ENCODE measurements at regions not wholly inside any gene's neighbourhood (a gene's known extent, or its start where the extent isn't known, plus 50 kb on each side); places are given as distances from the start of the nearest gene placed in this dataset.

DNA sequence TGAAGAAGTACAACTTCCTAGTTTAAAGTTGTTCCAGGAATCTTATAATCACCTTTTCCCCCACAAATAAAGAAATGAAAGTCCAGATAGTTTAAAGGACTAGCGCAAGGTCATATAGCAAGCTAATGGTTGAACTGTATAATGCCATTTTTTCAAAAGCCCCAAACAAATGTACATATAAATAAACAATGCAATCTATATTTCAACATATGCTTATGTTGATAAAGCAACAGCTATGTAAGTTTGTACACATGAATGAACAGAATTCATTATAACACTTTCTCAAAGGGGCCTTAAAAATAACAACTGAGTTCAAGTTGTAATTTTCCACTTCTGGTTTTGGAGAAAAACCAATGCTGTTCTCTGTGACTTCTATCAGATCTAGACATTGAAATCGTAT is 1628.6 kb downstream of the CDH8 start:
- TF ChIP-seq, protein P1, sequence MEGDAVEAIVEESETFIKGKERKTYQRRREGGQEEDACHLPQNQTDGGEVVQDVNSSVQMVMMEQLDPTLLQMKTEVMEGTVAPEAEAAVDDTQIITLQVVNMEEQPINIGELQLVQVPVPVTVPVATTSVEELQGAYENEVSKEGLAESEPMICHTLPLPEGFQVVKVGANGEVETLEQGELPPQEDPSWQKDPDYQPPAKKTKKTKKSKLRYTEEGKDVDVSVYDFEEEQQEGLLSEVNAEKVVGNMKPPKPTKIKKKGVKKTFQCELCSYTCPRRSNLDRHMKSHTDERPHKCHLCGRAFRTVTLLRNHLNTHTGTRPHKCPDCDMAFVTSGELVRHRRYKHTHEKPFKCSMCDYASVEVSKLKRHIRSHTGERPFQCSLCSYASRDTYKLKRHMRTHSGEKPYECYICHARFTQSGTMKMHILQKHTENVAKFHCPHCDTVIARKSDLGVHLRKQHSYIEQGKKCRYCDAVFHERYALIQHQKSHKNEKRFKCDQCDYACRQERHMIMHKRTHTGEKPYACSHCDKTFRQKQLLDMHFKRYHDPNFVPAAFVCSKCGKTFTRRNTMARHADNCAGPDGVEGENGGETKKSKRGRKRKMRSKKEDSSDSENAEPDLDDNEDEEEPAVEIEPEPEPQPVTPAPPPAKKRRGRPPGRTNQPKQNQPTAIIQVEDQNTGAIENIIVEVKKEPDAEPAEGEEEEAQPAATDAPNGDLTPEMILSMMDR (IDR thresholded peaks at IDR 0.05), result no peak
- TF ChIP-seq POLR2A (IDR thresholded peaks at IDR 0.05) (no peak), EP300 (IDR thresholded peaks at IDR 0.05) (no peak), POLR2AphosphoS5 (IDR thresholded peaks at IDR 0.05) (no peak)

Measured in stomach (tissue), 4 donors.